SK-N-MC (cell line): ENCODE measurements at regions not wholly inside any gene's neighbourhood (a gene's known extent, or its start where the extent isn't known, plus 50 kb on each side); places are given as distances from the start of the nearest gene placed in this dataset.

Source experiments
- DNase-seq: peaks from one replicate; pipeline ENCODE4 v3.0.0-alpha.2; 2011; ENCODE audit warnings: low read depth, low spot score
- H3K27ac ChIP-seq: fragments of 200-600 bp; sonication (generic); 2 replicates; pipeline ENCODE4 v1.5.1; 2016; ENCODE audit warnings: mixed run types
- H3K36me3 ChIP-seq: fragments of 200-600 bp; sonication (generic); 2 replicates; pipeline ENCODE4 v1.6.1; 2017; ENCODE audit warnings: antibody characterized with exemption, low read length, mixed read lengths; ENCODE audit not compliant: insufficient read depth
- H3K4me3 ChIP-seq: fragments of 200-600 bp; sonication (generic); 2 replicates; pipeline ENCODE4 v1.5.1; 2016
- H3K9ac ChIP-seq: fragments of 200-600 bp; sonication (generic); 2 replicates; pipeline ENCODE4 v1.8.0; 2017; ENCODE audit warnings: mixed run types, mixed read lengths; ENCODE audit not compliant: insufficient read length
- H3K9me3 ChIP-seq: fragments of 200-600 bp; sonication (generic); 2 replicates; pipeline ENCODE4 v1.6.1; 2017; ENCODE audit warnings: low read depth, mild to moderate bottlenecking, antibody characterized with exemption, low read length, moderate library complexity, mixed read lengths
- EZH2 ChIP-seq: fragments of 200-600 bp; sonication (generic); IDR thresholded peaks from one replicate; pipeline ENCODE4 v1.6.1; 2017; ENCODE audit warnings: antibody characterized with exemption
- FOXP2 ChIP-seq: optimal IDR thresholded peaks from 2 replicates; pipeline ENCODE3; 2011; ENCODE audit warnings: mild to moderate bottlenecking, moderate library complexity; ENCODE audit not compliant: insufficient read depth; ENCODE audit errors: extremely low read length, control extremely low read depth
- POLR2AphosphoS5 ChIP-seq: IDR thresholded peaks from 2 replicates; pipeline ENCODE4 v1.6.1; 2012; ENCODE audit warnings: mild to moderate bottlenecking, low read depth, low read length, borderline replicate concordance

GRCh38 chr1:67482733-67483482 lies 52.7 kb upstream of the SERBP1 start:
- Histone ChIP-seq H3K4me3 (no peak overlapping the region), H3K9me3 (no peaks in the 10 kb centered on the region), H3K9ac (no peak overlapping the region), H3K36me3 (no peaks in the 10 kb centered on the region), H3K27ac (no peak overlapping the region)
- TF ChIP-seq FOXP2 (no peak), POLR2AphosphoS5 (no peak), EZH2 (no peak)
- DNase-seq = no peak

- Histone ChIP-seq H3K9ac (no peak overlapping the region), H3K9me3 (no peaks in the 10 kb centered on the region), H3K27ac (no peak overlapping the region), H3K36me3 (no peaks in the 10 kb centered on the region), H3K4me3 (no peak overlapping the region)
- DNase-seq = no peak
- TF ChIP-seq EZH2 = no peak
- TF ChIP-seq FOXP2 = no peak
- TF ChIP-seq POLR2AphosphoS5 = no peak
Observed at GRCh38 chr1:67484492-67484891, 54.3 kb upstream of the SERBP1 start.

DNA sequence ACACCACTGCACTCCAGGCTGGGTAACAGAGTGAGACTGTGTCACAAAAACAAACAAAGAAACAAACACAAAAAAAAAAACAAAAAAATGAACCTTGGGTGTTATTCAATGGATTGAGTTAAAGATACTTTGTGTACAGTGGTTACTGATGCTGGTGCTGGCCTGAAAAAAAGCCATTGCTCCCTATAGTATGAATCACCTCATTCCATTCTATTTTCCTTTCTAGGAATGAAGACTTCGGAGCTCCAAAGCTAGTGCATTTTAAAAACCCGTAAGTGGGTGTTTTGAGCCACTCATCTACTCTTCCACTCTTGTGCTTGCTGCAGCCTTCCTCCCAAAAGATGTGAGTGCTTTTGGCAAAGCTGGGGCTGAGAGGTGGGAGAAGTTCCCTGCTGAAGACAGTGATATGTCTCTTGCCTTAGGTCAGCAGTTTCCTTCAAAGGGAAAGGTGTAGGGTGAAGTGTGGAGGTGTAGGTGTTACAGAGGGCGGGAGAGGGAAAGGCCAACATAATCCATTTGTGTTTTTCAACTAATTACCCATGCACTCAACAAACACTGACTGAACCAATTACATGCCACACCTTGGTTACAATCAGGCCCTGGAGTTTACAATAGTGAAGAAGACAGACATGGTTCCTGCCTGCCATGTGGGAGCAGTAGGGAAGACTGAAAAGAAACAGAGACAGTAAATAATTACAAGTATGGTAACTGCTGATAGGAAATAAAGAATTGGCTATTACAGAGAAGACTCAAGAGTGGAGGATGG lies 55.0 kb upstream of the SERBP1 start:
- DNase-seq = no peak
- H3K36me3 ChIP-seq = no peaks in the 10 kb centered on the region
- H3K9ac ChIP-seq = no peak overlapping the region
- TF ChIP-seq POLR2AphosphoS5 = no peak
- TF ChIP-seq EZH2 = no peak
- TF ChIP-seq FOXP2 = no peak
- no peak overlapping the region for H3K4me3 ChIP-seq
- no peak overlapping the region for H3K27ac ChIP-seq
- no peaks in the 10 kb centered on the region for H3K9me3 ChIP-seq

GRCh38 chr1:67489643-67490042 lies 59.4 kb upstream of the SERBP1 start:
- Histone ChIP-seq H3K36me3 (no peaks in the 10 kb centered on the region), H3K4me3 (no peak overlapping the region), H3K27ac (no peak overlapping the region), H3K9me3 (no peaks in the 10 kb centered on the region), H3K9ac (no peak overlapping the region)
- no peak for DNase-seq
- TF ChIP-seq POLR2AphosphoS5 = no peak
- TF ChIP-seq EZH2 = no peak
- TF ChIP-seq FOXP2 = no peak

DNA sequence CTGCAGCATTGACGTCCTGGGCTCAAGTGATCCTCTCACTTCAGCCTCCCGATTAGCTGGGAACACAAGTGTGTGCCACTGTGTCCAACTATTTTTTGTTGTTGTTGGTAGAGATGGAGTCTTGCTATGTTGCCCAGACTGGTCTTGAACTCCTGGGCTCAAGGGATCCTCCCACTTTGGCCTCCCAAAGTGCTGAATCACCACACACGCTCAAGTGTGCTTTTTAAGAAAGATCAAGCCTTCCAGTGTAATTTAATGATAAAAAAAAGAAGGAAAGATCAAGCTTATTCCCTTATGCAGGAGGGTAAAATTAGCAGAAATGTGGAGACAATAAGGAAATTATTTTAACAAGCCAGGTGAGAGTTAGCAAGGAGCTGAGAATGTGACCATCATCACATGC lies 61.1 kb upstream of the SERBP1 start:
- Histone ChIP-seq H3K9me3 (no peaks in the 10 kb centered on the region), H3K9ac (no peak overlapping the region), H3K27ac (no peak overlapping the region), H3K4me3 (no peak overlapping the region), H3K36me3 (no peaks in the 10 kb centered on the region)
- no peak for DNase-seq
- TF ChIP-seq POLR2AphosphoS5 (no peak), FOXP2 (no peak), EZH2 (no peak)

GRCh38 chr1:67493148-67493547 lies 62.9 kb upstream of the SERBP1 start:
- Histone ChIP-seq H3K36me3 (no peaks in the 10 kb centered on the region), H3K9me3 (no peaks in the 10 kb centered on the region), H3K27ac (no peak overlapping the region), H3K9ac (no peak overlapping the region), H3K4me3 (no peak overlapping the region)
- no peak for DNase-seq
- TF ChIP-seq FOXP2 = no peak
- no peak for TF ChIP-seq EZH2
- no peak for TF ChIP-seq POLR2AphosphoS5

GRCh38 chr1:67495327-67495726 lies 65.1 kb upstream of the SERBP1 start:
- no peak overlapping the region for H3K27ac ChIP-seq
- no peaks in the 10 kb centered on the region for H3K9me3 ChIP-seq
- no peak overlapping the region for H3K9ac ChIP-seq
- H3K4me3 ChIP-seq = no peak overlapping the region
- no peak for TF ChIP-seq POLR2AphosphoS5
- TF ChIP-seq EZH2 = no peak
- TF ChIP-seq FOXP2 = no peak
- H3K36me3 ChIP-seq = no peaks in the 10 kb centered on the region
- no peak for DNase-seq

GRCh38 chr1:67496329-67496728 lies 66.1 kb upstream of the SERBP1 start:
- Histone ChIP-seq H3K36me3 (no peaks in the 10 kb centered on the region), H3K27ac (no peak overlapping the region), H3K9ac (no peak overlapping the region), H3K9me3 (no peaks in the 10 kb centered on the region), H3K4me3 (no peak overlapping the region)
- DNase-seq = no peak
- TF ChIP-seq EZH2 = no peak
- TF ChIP-seq POLR2AphosphoS5 = no peak
- no peak for TF ChIP-seq FOXP2

DNA sequence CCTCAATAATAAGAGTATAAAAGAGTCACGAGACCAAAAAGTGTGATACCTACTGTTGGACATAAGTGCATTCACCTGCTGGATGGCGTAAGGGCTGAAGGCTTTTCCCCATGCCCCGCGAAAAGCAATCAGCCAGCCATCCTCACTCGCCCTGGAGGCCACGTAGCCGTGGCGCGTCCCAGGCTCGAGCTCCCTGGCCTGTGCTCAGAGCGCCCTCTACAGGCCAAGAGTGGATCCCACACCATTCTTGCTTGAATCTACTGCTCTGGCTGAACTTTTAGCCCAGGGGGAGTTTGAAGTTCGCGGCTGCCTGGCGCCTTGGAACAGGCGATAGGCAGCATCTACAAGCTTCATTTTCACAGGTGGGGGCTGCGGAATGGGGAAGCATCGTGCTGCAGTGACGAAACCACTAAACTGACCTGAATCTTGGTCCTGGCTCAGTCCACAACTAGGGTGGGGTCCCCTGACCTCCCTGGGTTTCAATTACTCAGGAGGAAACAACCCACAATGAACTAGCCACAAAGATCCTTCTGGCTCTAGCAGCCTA lies 70.3 kb upstream of the SERBP1 start:
- Histone ChIP-seq H3K27ac (no peak overlapping the region), H3K9me3 (no peaks in the 10 kb centered on the region), H3K9ac (no peak overlapping the region), H3K36me3 (no peaks in the 10 kb centered on the region), H3K4me3 (peak overlapping the region; percentile 37; the same call in 1 of the 2 replicates)
- peak; percentile 28 for DNase-seq
- TF ChIP-seq EZH2 = no peak
- TF ChIP-seq FOXP2 = no peak
- no peak for TF ChIP-seq POLR2AphosphoS5
